Hepatocyte (in vitro differentiated cells): ENCODE measurements at regions not wholly inside any gene's neighbourhood (a gene's known extent, or its start where the extent isn't known, plus 50 kb on each side); places are given as distances from the start of the nearest gene placed in this dataset.

Experiments
- EZH2 ChIP-seq: fragments of 200-600 bp; sonication (generic); IDR thresholded peaks from 2 replicates; pipeline ENCODE4 v1.6.1; 2016; ENCODE audit warnings: antibody characterized with exemption, mild to moderate bottlenecking, borderline replicate concordance
- TF ChIP-seq, protein P1 (sequence below): fragments of 200-600 bp; sonication (generic); IDR thresholded peaks from 2 replicates; pipeline ENCODE4 v1.5.1; 2016; ENCODE audit warnings: antibody characterized with exemption, mild to moderate bottlenecking; ENCODE audit not compliant: poor library complexity

DNA sequence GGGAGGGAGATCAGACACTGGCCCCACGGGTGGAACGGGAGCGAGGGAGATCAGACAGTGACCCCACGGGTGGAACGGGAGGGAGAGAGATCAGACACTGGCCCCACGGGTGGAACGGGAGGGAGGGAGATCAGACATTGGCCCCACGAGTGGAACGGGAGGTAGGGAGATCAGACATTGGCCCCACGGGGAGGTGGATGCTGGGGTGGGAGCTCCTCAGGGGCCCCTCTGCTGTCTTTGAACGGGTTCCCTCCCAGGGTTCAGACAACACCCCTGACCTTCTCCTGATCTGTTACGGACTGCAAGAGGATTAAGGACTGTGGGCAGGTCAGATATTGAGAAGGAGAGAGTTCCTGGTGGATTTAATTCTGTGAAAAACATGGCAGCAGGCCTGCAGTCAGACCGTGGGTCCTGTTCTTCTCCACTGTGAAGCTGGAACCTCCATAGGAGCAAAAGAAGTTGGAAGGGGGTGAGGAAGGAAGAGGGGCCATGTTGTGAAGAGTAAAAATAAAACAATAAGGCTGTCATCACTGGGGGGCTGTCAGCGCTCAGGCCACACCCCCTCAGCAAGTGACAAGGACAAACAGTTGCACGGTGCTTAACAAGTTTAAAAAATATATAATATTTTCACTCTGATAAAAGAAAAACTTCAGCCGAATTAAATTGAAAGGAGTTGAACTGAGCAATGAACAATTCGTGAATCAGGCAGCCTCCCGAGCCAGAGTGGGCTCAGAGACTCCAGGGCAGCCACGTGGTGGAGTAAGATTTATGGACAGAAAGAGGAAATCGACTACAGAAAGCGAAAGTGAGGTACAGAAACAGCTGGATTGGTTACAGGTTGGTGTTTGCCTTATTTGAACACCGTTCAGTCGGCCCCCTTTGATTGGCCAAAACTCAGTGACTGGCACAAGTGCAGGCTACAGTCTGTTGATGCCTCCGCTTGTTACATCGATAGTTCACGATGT is 348.7 kb upstream of the TNRC6C start:
- TF ChIP-seq, protein P1, sequence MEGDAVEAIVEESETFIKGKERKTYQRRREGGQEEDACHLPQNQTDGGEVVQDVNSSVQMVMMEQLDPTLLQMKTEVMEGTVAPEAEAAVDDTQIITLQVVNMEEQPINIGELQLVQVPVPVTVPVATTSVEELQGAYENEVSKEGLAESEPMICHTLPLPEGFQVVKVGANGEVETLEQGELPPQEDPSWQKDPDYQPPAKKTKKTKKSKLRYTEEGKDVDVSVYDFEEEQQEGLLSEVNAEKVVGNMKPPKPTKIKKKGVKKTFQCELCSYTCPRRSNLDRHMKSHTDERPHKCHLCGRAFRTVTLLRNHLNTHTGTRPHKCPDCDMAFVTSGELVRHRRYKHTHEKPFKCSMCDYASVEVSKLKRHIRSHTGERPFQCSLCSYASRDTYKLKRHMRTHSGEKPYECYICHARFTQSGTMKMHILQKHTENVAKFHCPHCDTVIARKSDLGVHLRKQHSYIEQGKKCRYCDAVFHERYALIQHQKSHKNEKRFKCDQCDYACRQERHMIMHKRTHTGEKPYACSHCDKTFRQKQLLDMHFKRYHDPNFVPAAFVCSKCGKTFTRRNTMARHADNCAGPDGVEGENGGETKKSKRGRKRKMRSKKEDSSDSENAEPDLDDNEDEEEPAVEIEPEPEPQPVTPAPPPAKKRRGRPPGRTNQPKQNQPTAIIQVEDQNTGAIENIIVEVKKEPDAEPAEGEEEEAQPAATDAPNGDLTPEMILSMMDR = no peak
- TF ChIP-seq EZH2 = no peak
